OCI-LY3 (cell line): ENCODE measurements at regions not wholly inside any gene's neighbourhood (a gene's known extent, or its start where the extent isn't known, plus 50 kb on each side); places are given as distances from the start of the nearest gene placed in this dataset.
A peak's percentile ranks its signal among the peaks of the same experiment; 100 is the strongest.

Experiments used
- H2AFZ ChIP-seq: fragments of 200-600, 300-600 bp; shearing (Covaris generic); 2 replicates; pipeline ENCODE4 v1.6.0; 2014; ENCODE audit warnings: antibody characterized with exemption, low read depth, low read length
- H3K27ac ChIP-seq: fragments of 200-600, 300-600 bp; sonication (generic); 2 replicates; pipeline ENCODE4 v1.5.1; 2014; ENCODE audit warnings: mild to moderate bottlenecking, low read length, moderate library complexity, mixed read lengths
- H3K27me3 ChIP-seq: fragments of 200-600, 300-600 bp; sonication (generic); 2 replicates; pipeline ENCODE4 v1.6.1; 2014; ENCODE audit warnings: low read depth, low read length, mixed read lengths
- H3K36me3 ChIP-seq: fragments of 200-600, 300-600 bp; sonication (generic); replicated peaks from 2 replicates; pipeline ENCODE3; 2014; ENCODE audit warnings: low read depth, low read length, mixed read lengths
- H3K4me1 ChIP-seq: fragments of 300-600, 200-600 bp; sonication (generic); 2 replicates; pipeline ENCODE4 v1.6.1; 2014; ENCODE audit warnings: low read length, mixed read lengths
- H3K4me2 ChIP-seq: fragments of 200-600, 300-600 bp; sonication (generic); 2 replicates; pipeline ENCODE4 v1.6.1; 2014; ENCODE audit warnings: low read length, mixed read lengths
- H3K4me3 ChIP-seq: fragments of 300-600, 200-600 bp; sonication (generic); 2 replicates; pipeline ENCODE4 v1.5.1; 2014; ENCODE audit warnings: antibody characterized with exemption, mild to moderate bottlenecking, low read length, moderate library complexity
- H3K79me2 ChIP-seq: fragments of 300-600, 200-600 bp; shearing (Covaris generic); 2 replicates; pipeline ENCODE4 v1.6.1; 2014; ENCODE audit warnings: mild to moderate bottlenecking, low read length, mixed read lengths
- H3K9ac ChIP-seq: fragments of 300-600, 200-600 bp; shearing (Covaris generic); 2 replicates; pipeline ENCODE4 v1.6.0; 2014; ENCODE audit warnings: mild to moderate bottlenecking, low read length, moderate library complexity
- H3K9me3 ChIP-seq: fragments of 200-600, 300-600 bp; shearing (Covaris generic); 2 replicates; pipeline ENCODE4 v1.6.1; 2014; ENCODE audit warnings: low read length, mixed read lengths; ENCODE audit not compliant: insufficient read depth
- H4K20me1 ChIP-seq: fragments of 200-600, 300-600 bp; sonication (generic); 2 replicates; pipeline ENCODE4 v1.6.1; 2016; ENCODE audit warnings: low read length, mixed read lengths; ENCODE audit not compliant: insufficient read depth
- CTCF ChIP-seq: fragments of 200-600, 300-600 bp; sonication (generic); IDR thresholded peaks from 2 replicates; pipeline ENCODE4 v1.5.1; 2014; ENCODE audit warnings: antibody characterized with exemption, low read length, low read depth
- EZH2phosphoT487 ChIP-seq: fragments of 200-600 bp; shearing (Covaris generic); IDR thresholded peaks from 2 replicates; pipeline ENCODE4 v1.6.1; 2018; ENCODE audit warnings: antibody characterized with exemption, mixed run types, low read depth

GRCh38 chr12:94832105-94832504 is 171.4 kb downstream of the NDUFA12 start:
- no peak overlapping the region for H2AFZ ChIP-seq
- peaks cover 49% of the 10 kb centered on the region for H3K4me1 ChIP-seq
- peak overlapping the region; percentile 90 for H3K4me2 ChIP-seq
- peak overlapping the region; percentile 99 for H3K27ac ChIP-seq
- no peaks in the 10 kb centered on the region for H3K27me3 ChIP-seq
- H3K4me3 ChIP-seq: peak overlapping the region; percentile 65
- peaks cover 6% of the 10 kb centered on the region for H3K36me3 ChIP-seq
- peak overlapping the region; percentile 80 for H3K9ac ChIP-seq
- no peaks in the 10 kb centered on the region for H4K20me1 ChIP-seq
- no peaks in the 10 kb centered on the region for H3K9me3 ChIP-seq
- no peak for TF ChIP-seq CTCF
- H3K79me2 ChIP-seq: peaks cover 51% of the 10 kb centered on the region

GRCh38 chr12:94831081-94831751 is 172.3 kb downstream of the NDUFA12 start:
- H3K4me2 ChIP-seq: peak overlapping the region; percentile 90
- H3K9me3 ChIP-seq: no peaks in the 10 kb centered on the region
- no peaks in the 10 kb centered on the region for H4K20me1 ChIP-seq
- no peak for TF ChIP-seq EZH2phosphoT487
- TF ChIP-seq CTCF: no peak
- no peak overlapping the region for H2AFZ ChIP-seq
- H3K9ac ChIP-seq: peak overlapping the region; percentile 82
- H3K4me3 ChIP-seq: peak overlapping the region; percentile 65
- peaks cover 6% of the 10 kb centered on the region for H3K36me3 ChIP-seq
- H3K27me3 ChIP-seq: no peaks in the 10 kb centered on the region
- peak overlapping the region; percentile 99 for H3K27ac ChIP-seq
- peaks cover 49% of the 10 kb centered on the region for H3K4me1 ChIP-seq
- H3K79me2 ChIP-seq: peaks cover 51% of the 10 kb centered on the region

GRCh38 chr12:94829552-94829951 is 173.9 kb downstream of the NDUFA12 start:
- peak overlapping the region; percentile 99 for H3K27ac ChIP-seq
- H3K4me1 ChIP-seq: peaks cover 49% of the 10 kb centered on the region
- no peaks in the 10 kb centered on the region for H4K20me1 ChIP-seq
- H3K27me3 ChIP-seq: no peaks in the 10 kb centered on the region
- H3K79me2 ChIP-seq: peaks cover 45% of the 10 kb centered on the region
- no peaks in the 10 kb centered on the region for H3K9me3 ChIP-seq
- peak overlapping the region; percentile 3; the same call in 1 of the 2 replicates for H3K4me3 ChIP-seq
- TF ChIP-seq CTCF (no peak), EZH2phosphoT487 (no peak)
- H3K4me2 ChIP-seq: peak overlapping the region; percentile 15; the same call in 1 of the 2 replicates
- H2AFZ ChIP-seq: no peak overlapping the region
- H3K9ac ChIP-seq: peak overlapping the region; percentile 82; the same call in 1 of the 2 replicates
- H3K36me3 ChIP-seq: peaks cover 6% of the 10 kb centered on the region

GRCh38 chr12:94819011-94819410 is 168.7 kb upstream of the TMCC3 start:
- peaks cover 68% of the 10 kb centered on the region for H3K79me2 ChIP-seq
- H3K9me3 ChIP-seq: peaks cover 10% of the 10 kb centered on the region; the same call in 1 of the 2 replicates
- TF ChIP-seq CTCF (no peak), EZH2phosphoT487 (no peak)
- H3K9ac ChIP-seq: peak overlapping the region; percentile 63; the same call in 1 of the 2 replicates
- H3K4me3 ChIP-seq: no peak overlapping the region
- no peaks in the 10 kb centered on the region for H4K20me1 ChIP-seq
- no peak overlapping the region for H2AFZ ChIP-seq
- peak overlapping the region; percentile 98 for H3K27ac ChIP-seq
- no peaks in the 10 kb centered on the region for H3K27me3 ChIP-seq
- H3K36me3 ChIP-seq: peaks cover 27% of the 10 kb centered on the region
- peak overlapping the region; percentile 87 for H3K4me2 ChIP-seq
- peaks cover 77% of the 10 kb centered on the region for H3K4me1 ChIP-seq
